ENCODE measurements at regions not wholly inside any gene's neighbourhood (a gene's known extent, or its start where the extent isn't known, plus 50 kb on each side); places are given as distances from the start of the nearest gene placed in this dataset.

GRCh38 chr5:103785569-103785968 lies 223.0 kb upstream of the NUDT12 start:
- CTCF ChIA-PET (ENCODE audit: unreplicated experiment): no interaction called here
- intact Hi-C loops (cut with micrococcal nuclease; ENCODE audit: unreplicated experiment): no loop called here
- no peak for DNase-seq (ENCODE audit: low spot score)
- Histone ChIP-seq H4K20me1 (ENCODE audit: insufficient read depth, low read length) (no peaks in the 10 kb centered on the region), H3K4me2 (ENCODE audit: low read length) (no peak overlapping the region), H3K79me2 (ENCODE audit: insufficient read depth, low read depth, low read length) (no peaks in the 10 kb centered on the region), H3K9me3 (ENCODE audit: low read length) (no peaks in the 10 kb centered on the region), H3K36me3 (ENCODE audit: insufficient read depth, low read length) (no peaks in the 10 kb centered on the region), H3K9me2 (ENCODE audit: insufficient read depth, low read length) (no peaks in the 10 kb centered on the region), H3K4me3 (ENCODE audit: low read depth, low read length, poor library complexity, severe bottlenecking) (no peak overlapping the region), H3K27ac (ENCODE audit: low read depth, low read length, poor library complexity, severe bottlenecking) (no peak overlapping the region), H2AFZ (ENCODE audit: low read length) (no peak overlapping the region), H3K4me1 (ENCODE audit: insufficient read depth, low read length, poor library complexity, severe bottlenecking) (no peaks in the 10 kb centered on the region)
- BruUV-seq (replicated peaks): no TSS peak
- POLR2A ChIA-PET: no interaction called here
- no peak for TF ChIP-seq EZH2phosphoT487 (IDR thresholded peaks at IDR 0.05; ENCODE audit: borderline replicate concordance, low read depth, low read length)
- TF ChIP-seq, protein P1, sequence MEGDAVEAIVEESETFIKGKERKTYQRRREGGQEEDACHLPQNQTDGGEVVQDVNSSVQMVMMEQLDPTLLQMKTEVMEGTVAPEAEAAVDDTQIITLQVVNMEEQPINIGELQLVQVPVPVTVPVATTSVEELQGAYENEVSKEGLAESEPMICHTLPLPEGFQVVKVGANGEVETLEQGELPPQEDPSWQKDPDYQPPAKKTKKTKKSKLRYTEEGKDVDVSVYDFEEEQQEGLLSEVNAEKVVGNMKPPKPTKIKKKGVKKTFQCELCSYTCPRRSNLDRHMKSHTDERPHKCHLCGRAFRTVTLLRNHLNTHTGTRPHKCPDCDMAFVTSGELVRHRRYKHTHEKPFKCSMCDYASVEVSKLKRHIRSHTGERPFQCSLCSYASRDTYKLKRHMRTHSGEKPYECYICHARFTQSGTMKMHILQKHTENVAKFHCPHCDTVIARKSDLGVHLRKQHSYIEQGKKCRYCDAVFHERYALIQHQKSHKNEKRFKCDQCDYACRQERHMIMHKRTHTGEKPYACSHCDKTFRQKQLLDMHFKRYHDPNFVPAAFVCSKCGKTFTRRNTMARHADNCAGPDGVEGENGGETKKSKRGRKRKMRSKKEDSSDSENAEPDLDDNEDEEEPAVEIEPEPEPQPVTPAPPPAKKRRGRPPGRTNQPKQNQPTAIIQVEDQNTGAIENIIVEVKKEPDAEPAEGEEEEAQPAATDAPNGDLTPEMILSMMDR (conservative IDR thresholded peaks at IDR 0.05; ENCODE audit: low read length): no peak

DNA sequence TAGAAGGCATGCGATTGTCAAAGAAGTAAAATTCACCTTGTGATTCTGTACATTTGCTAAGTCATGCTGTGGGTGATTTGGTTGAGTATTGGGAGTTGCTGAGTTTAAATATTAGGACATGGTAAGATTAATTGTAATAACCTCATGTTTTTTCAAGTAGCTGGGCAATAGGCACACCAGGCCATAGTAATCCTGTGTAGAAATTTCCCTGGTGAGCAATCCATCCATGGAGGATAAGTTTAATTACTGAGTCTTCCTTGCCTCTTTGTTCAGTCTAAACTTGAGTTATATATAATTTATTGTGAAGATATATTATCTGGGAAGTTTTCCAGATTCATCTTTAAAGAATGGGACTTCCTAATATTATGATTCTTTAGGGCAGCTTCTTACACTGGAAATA lies 221.1 kb upstream of the NUDT12 start:
- Histone ChIP-seq H3K9me2 (ENCODE audit: insufficient read depth, low read length) (no peaks in the 10 kb centered on the region), H3K27ac (ENCODE audit: low read depth, low read length, poor library complexity, severe bottlenecking) (no peak overlapping the region), H2AFZ (ENCODE audit: low read length) (no peak overlapping the region), H3K36me3 (ENCODE audit: insufficient read depth, low read length) (no peaks in the 10 kb centered on the region), H3K9me3 (ENCODE audit: low read length) (no peaks in the 10 kb centered on the region), H3K4me3 (ENCODE audit: low read depth, low read length, poor library complexity, severe bottlenecking) (no peak overlapping the region), H3K4me1 (ENCODE audit: insufficient read depth, low read length, poor library complexity, severe bottlenecking) (no peaks in the 10 kb centered on the region), H3K4me2 (ENCODE audit: low read length) (no peak overlapping the region), H3K79me2 (ENCODE audit: insufficient read depth, low read depth, low read length) (no peaks in the 10 kb centered on the region), H4K20me1 (ENCODE audit: insufficient read depth, low read length) (no peaks in the 10 kb centered on the region)
- CTCF ChIA-PET (ENCODE audit: unreplicated experiment): no interaction called here
- POLR2A ChIA-PET: interaction anchor here (0.5 kb wide), 1 partner anchor 940 kb away, joined by 5 read pairs; no protein-coding TSS in a partner anchor
- no peak for DNase-seq (ENCODE audit: low spot score)
- TF ChIP-seq, protein P1 (conservative IDR thresholded peaks at IDR 0.05; ENCODE audit: low read length): no peak
- TF ChIP-seq EZH2phosphoT487 (IDR thresholded peaks at IDR 0.05; ENCODE audit: borderline replicate concordance, low read depth, low read length): no peak
- BruUV-seq (replicated peaks): no TSS peak
- intact Hi-C loops (cut with micrococcal nuclease; ENCODE audit: unreplicated experiment): no loop called here

GRCh38 chr5:103780794-103781193 lies 218.2 kb upstream of the NUDT12 start:
- no peak overlapping the region for H3K4me2 ChIP-seq (ENCODE audit: low read length)

More at GRCh38 chr5:103780794-103781193, 218.2 kb upstream of the NUDT12 start:
- no peak for TF ChIP-seq EZH2phosphoT487 (IDR thresholded peaks at IDR 0.05; ENCODE audit: borderline replicate concordance, low read depth, low read length)
- TF ChIP-seq, protein P1 (conservative IDR thresholded peaks at IDR 0.05; ENCODE audit: low read length): no peak
- Histone ChIP-seq H4K20me1 (ENCODE audit: insufficient read depth, low read length) (no peaks in the 10 kb centered on the region), H2AFZ (ENCODE audit: low read length) (no peak overlapping the region), H3K4me1 (ENCODE audit: insufficient read depth, low read length, poor library complexity, severe bottlenecking) (no peaks in the 10 kb centered on the region), H3K36me3 (ENCODE audit: insufficient read depth, low read length) (no peaks in the 10 kb centered on the region), H3K79me2 (ENCODE audit: insufficient read depth, low read depth, low read length) (no peaks in the 10 kb centered on the region), H3K9me2 (ENCODE audit: insufficient read depth, low read length) (no peaks in the 10 kb centered on the region), H3K9me3 (ENCODE audit: low read length) (no peaks in the 10 kb centered on the region), H3K27ac (ENCODE audit: low read depth, low read length, poor library complexity, severe bottlenecking) (no peak overlapping the region), H3K4me3 (ENCODE audit: low read depth, low read length, poor library complexity, severe bottlenecking) (no peak overlapping the region)
- BruUV-seq (replicated peaks): no TSS peak
- intact Hi-C loops (cut with micrococcal nuclease; ENCODE audit: unreplicated experiment): no loop called here
- CTCF ChIA-PET (ENCODE audit: unreplicated experiment): no interaction called here
- POLR2A ChIA-PET: interaction anchor here (0.5 to 0.8 kb wide), 2 partner anchors 22 to 146 kb away, joined by 3 read pairs; no protein-coding TSS in a partner anchor
- DNase-seq (ENCODE audit: low spot score): no peak
